Activated T-helper 2 cell treated with anti-CD3 and anti-CD28 coated beads, Interferon-gamma antibody, Interleukin-2, Interleukin-4, amounts not matched to agents 10 μg/mL and 5 μg/mL and 100 μg/mL, durations not matched to agents 14 hours and 24 hours and 36 hours (primary cell): ENCODE measurements at regions not wholly inside any gene's neighbourhood (a gene's known extent, or its start where the extent isn't known, plus 50 kb on each side); places are given as distances from the start of the nearest gene placed in this dataset.

Experiments used
- DNase-seq: peaks from one replicate; pipeline ENCODE4 v3.0.0; 2021; ENCODE audit warnings: low spot score
- H3K27ac Mint-ChIP-seq: one replicate; pipeline ENCODE4 v1.8.0; 2021; ENCODE audit warnings: mixed read lengths
- H3K27me3 Mint-ChIP-seq: one replicate; pipeline ENCODE4 v1.8.0; 2021; ENCODE audit warnings: low read depth, mixed read lengths
- H3K36me3 Mint-ChIP-seq: one replicate; pipeline ENCODE4 v1.8.0; 2021; ENCODE audit warnings: low read depth, mixed read lengths
- H3K4me1 Mint-ChIP-seq: one replicate; pipeline ENCODE4 v1.8.0; 2021; ENCODE audit warnings: low read depth, mixed read lengths
- H3K4me3 Mint-ChIP-seq: one replicate; pipeline ENCODE4 v1.8.0; 2021; ENCODE audit warnings: low read depth, mild to moderate bottlenecking, moderate library complexity, mixed read lengths
- H3K9me3 Mint-ChIP-seq: one replicate; pipeline ENCODE4 v1.8.0; 2021; ENCODE audit warnings: mixed read lengths
- intact Hi-C: fragments of 100-400 bp; cut with micrococcal nuclease; formaldehyde crosslinking; loops from one replicate; pipeline ENCODE4 v1.15.1; 2023

DNA sequence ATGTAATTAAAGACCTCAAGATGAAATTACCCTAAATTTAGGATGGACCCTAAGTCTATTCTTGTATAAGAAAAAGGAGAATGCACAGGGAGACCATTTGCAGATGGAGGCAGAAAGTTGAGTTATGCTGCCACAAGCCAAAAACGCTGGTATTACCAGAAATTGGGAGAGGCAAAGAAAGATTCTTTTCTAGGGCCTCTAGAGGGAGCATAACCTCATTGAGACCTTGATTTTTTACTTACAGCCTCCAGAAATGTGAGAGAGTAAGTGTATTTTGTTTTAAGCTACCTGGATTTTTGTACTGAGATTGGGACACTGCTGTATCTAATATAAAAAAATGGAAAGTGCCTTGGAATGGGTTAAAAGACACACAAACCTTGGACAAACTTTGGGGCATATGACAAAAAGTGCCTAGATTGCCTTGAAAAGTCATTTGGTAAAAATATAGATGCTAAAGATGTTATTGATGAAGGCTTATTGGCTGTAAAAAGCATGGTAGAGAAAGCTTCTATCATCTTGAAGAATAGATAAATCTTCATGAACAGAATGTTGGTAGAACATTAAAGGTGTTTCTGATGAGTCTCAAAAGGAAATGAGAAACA lies 174.7 kb upstream of the PRDM9 start:
- Mint-ChIP-seq H3K4me3 (no peak overlapping the region), H3K9me3 (peaks cover 18% of the 10 kb centered on the region), H3K27ac (no peak overlapping the region), H3K27me3 (no peaks in the 10 kb centered on the region), H3K4me1 (no peaks in the 10 kb centered on the region), H3K36me3 (no peaks in the 10 kb centered on the region)
- no peak for DNase-seq
- intact Hi-C loops: no loop called here

DNA sequence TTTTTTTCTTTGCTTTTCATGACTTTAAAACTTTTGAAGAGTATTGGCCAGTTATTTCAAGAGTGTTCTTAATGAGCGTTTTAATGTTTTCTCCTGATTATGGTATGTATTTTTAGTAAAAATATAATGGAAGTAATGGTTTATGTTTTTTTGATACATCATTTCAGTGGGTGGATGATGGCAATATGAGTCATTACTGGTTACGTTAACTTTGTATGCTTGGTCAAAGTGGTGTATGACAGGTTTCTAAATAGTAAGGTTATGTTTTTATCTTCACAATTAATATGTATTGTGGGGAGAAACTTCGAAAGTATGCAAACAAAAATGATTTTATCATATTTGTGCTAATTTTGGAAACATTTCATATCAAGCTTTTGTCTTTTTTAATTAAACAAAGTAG lies 176.7 kb upstream of the PRDM9 start:
- H3K4me3 Mint-ChIP-seq: no peak overlapping the region
- no peak for DNase-seq
- H3K27ac Mint-ChIP-seq: no peak overlapping the region
- H3K36me3 Mint-ChIP-seq: no peaks in the 10 kb centered on the region
- H3K9me3 Mint-ChIP-seq: peaks cover 24% of the 10 kb centered on the region
- H3K27me3 Mint-ChIP-seq: no peaks in the 10 kb centered on the region
- no peaks in the 10 kb centered on the region for H3K4me1 Mint-ChIP-seq
- intact Hi-C loops: no loop called here

DNA sequence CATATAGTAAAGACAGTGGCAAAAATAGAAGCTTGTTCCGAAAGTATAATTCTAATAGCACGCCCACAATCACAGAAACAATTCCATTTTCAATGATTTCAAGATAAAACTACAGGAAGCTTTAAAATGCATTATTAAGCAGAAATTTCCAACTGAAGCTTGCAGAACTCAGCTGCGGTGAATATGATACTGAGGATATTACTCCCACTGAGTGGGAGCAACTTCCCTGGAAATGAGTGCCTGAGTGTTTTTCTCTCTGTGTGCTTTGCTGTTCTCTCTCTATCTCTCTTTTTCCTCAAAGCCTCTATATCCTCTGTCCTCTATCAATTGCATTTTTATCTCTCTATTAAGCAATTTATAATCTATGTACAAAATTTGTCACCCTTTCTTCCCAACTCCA lies 187.5 kb upstream of the PRDM9 start:
- Mint-ChIP-seq H3K27ac (no peak overlapping the region), H3K36me3 (no peaks in the 10 kb centered on the region), H3K4me1 (no peaks in the 10 kb centered on the region), H3K9me3 (peaks cover 61% of the 10 kb centered on the region), H3K4me3 (no peak overlapping the region), H3K27me3 (no peaks in the 10 kb centered on the region)
- DNase-seq: no peak
- intact Hi-C loops: no loop called here

DNA sequence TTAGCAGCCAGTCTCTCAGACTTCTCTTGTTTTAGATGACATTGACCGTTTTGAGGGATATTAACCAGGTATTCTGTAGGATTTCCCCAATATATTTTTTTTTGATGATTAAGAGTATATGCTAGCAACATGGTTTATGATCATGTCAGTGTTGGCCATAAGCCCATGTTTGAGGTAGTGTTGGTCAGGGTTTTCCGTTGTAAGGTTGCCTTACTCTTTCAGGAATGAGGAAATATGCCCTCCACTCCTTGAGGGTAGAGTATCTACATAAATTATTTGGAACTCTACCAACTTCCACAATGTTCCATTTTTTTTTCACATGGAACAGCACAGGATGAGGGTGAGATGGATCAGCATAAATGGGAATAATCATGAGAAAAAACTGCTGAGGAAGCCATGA lies 188.4 kb upstream of the PRDM9 start:
- DNase-seq: no peak
- Mint-ChIP-seq H3K27ac (no peak overlapping the region), H3K4me1 (no peaks in the 10 kb centered on the region), H3K9me3 (peaks cover 56% of the 10 kb centered on the region), H3K27me3 (no peaks in the 10 kb centered on the region), H3K36me3 (no peaks in the 10 kb centered on the region), H3K4me3 (no peak overlapping the region)
- intact Hi-C loops: no loop called here

DNA sequence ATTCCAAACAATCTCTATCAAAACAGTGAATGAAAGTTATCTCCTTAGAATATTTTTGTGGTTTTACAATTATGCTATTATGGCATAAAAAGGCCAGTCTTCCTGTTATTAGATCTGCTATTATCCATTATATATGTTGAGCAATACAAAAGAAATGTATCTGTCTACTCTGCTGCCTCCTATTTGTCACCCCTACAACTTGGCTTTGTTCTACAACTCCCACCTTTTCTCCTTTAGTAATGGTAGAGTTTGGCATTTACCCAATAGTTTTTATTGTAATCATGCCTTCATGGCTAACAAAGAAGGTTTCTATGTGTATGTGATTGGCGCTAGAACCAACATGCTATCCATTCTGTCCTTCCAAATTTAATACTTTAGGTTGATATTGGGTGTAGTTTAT lies 189.2 kb upstream of the PRDM9 start:
- intact Hi-C loops: no loop called here
- H3K27me3 Mint-ChIP-seq: no peaks in the 10 kb centered on the region
- no peak overlapping the region for H3K4me3 Mint-ChIP-seq
- H3K27ac Mint-ChIP-seq: no peak overlapping the region
- peaks cover 58% of the 10 kb centered on the region for H3K9me3 Mint-ChIP-seq
- H3K4me1 Mint-ChIP-seq: no peaks in the 10 kb centered on the region
- no peak for DNase-seq
- H3K36me3 Mint-ChIP-seq: no peaks in the 10 kb centered on the region

DNA sequence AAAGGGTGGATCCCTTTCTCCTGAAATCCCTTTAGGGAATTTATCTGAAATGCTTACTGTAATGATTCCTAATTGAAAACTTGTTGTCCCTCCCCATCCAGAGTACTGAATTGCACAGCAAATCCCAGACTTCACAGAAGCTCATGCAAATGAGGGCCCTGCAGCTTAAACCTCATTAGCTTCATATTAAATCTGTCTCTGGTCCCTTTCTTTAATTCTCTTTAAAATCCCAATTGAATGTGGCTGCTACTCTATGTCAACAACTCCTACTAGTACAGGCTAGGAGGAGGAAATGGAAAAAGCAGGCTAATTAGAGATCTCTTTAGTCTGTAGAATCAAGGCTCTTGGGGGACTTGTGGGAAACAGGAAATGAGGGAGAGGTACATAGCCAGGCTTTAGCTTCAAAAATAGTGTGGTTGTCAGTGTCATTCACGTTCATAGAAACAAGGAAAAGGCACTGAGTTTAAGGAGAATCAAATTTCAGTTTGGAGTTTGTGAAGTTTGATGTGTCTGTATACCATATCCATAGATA lies 191.3 kb upstream of the PRDM9 start:
- H3K4me1 Mint-ChIP-seq: no peaks in the 10 kb centered on the region

DNA sequence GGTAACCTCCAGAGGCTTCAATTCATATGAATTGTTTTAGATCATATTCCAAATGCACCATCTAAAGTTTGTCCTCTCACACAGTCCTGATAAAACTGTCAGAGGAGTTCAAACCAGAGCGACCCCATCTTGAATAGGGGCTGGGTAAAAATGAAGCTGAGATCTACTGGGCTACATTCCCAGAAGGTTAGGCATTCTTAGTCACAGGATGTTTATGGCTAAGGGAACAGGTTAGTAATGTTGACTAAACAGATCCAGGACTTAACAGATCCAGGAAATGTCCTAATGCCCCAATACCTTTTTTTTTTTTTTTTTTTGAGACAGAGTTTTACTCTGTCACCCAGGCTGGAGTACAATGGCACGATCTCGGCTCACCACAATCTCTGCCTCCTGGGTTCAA lies 192.6 kb upstream of the PRDM9 start:
- no peak overlapping the region for H3K4me3 Mint-ChIP-seq
- H3K27ac Mint-ChIP-seq: no peak overlapping the region
- no peaks in the 10 kb centered on the region for H3K27me3 Mint-ChIP-seq
- DNase-seq: no peak
- H3K9me3 Mint-ChIP-seq: peaks cover 59% of the 10 kb centered on the region
- no peaks in the 10 kb centered on the region for H3K36me3 Mint-ChIP-seq
- intact Hi-C loops: no loop called here
- H3K4me1 Mint-ChIP-seq: no peaks in the 10 kb centered on the region

More for the DNA sequence above, 191.3 kb upstream of the PRDM9 start:
- Mint-ChIP-seq H3K4me3 (no peak overlapping the region), H3K27ac (no peak overlapping the region), H3K27me3 (no peaks in the 10 kb centered on the region), H3K9me3 (peaks cover 58% of the 10 kb centered on the region), H3K36me3 (no peaks in the 10 kb centered on the region)
- intact Hi-C loops: no loop called here
- no peak for DNase-seq

DNA sequence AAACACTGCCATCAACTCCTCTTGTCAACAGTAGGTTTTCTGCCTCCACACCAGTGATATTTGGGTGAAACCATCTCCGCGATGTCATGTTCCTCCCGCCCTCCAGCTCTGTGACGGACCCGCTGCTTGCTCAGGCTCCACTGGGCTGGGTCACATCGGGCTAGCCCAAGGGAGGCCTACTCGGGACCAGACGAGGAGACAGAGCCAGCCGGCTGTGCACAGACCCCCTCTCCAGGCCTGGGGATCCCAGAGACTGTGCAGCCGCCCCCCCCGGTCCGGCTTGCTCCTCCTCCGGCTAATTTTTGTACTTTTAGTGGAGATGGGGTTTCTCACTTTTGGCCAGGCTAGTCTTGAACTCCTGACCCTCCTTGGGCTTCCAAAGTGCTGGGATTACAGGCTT lies 202.4 kb upstream of the PRDM9 start:
- peaks cover 48% of the 10 kb centered on the region for H3K9me3 Mint-ChIP-seq
- intact Hi-C loops: no loop called here
- no peaks in the 10 kb centered on the region for H3K36me3 Mint-ChIP-seq
- no peak overlapping the region for H3K27ac Mint-ChIP-seq
- no peak overlapping the region for H3K4me3 Mint-ChIP-seq
- H3K27me3 Mint-ChIP-seq: no peaks in the 10 kb centered on the region
- no peaks in the 10 kb centered on the region for H3K4me1 Mint-ChIP-seq
- DNase-seq: no peak

DNA sequence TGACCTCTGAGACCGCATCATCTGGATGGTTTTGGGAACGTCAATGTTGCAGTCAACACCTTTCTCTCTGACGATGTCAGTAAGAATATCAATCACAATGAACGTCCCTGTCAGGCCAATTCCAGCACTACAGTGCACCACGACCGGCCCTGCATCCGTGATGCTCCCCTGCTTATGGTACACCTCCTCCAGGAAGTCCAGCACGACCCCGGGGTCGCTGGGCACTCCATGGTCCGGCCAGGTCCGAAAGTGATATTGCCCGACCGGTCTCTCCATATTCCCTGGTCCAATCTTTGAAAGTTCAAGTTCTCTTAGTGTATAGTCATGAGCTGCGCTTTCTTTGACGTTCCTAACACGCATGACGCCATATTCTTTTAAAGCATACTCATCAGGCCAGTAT lies 203.6 kb upstream of the PRDM9 start:
- no peak for DNase-seq
- Mint-ChIP-seq H3K27me3 (no peaks in the 10 kb centered on the region), H3K36me3 (no peaks in the 10 kb centered on the region), H3K4me1 (no peaks in the 10 kb centered on the region), H3K27ac (no peak overlapping the region), H3K9me3 (peaks cover 51% of the 10 kb centered on the region), H3K4me3 (no peak overlapping the region)
- intact Hi-C loops: no loop called here

DNA sequence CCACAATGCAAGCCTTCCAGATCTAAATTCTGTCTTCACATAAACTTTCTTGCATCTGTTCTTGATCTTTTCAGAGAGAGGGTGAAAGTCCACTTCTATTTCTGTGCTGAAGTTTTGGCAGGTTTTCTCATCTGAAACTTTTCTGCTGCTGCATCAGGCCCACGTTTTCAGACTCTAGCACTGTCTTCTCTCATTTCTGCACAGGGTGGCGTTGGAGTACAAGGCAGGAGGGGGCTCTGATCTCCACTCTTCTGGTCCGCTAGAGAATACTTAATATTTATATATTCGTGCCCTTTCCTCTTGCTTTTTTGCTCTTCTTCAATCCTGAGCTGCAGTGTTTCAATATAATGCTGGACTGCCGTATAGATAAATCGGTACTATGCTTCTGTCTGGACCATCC lies 204.0 kb upstream of the PRDM9 start:
- Mint-ChIP-seq H3K9me3 (peaks cover 50% of the 10 kb centered on the region), H3K4me3 (no peak overlapping the region), H3K27me3 (no peaks in the 10 kb centered on the region), H3K4me1 (no peaks in the 10 kb centered on the region), H3K36me3 (no peaks in the 10 kb centered on the region), H3K27ac (no peak overlapping the region)
- intact Hi-C loops: no loop called here
- no peak for DNase-seq

DNA sequence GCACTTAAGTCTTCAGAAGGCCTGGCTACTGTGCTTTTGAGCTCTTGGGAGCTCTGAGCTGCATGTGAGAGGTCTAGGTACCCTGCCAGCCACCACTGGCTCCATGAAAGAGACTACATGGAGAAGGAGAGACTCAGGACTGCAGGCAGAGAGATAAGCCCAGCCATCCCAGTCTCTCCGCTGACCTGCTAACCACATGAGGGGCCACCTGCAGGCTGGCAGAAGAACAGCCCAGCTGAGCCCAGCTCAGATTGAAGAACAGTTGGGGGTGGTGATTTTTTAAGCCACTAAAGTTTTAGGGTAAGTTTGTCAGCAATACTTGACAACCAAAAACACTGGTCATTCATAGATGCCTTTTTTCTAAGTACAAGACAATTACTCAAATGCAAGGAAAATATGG lies 205.0 kb upstream of the PRDM9 start:
- no peak overlapping the region for H3K27ac Mint-ChIP-seq
- no peaks in the 10 kb centered on the region for H3K4me1 Mint-ChIP-seq
- no peak for DNase-seq
- peaks cover 41% of the 10 kb centered on the region for H3K9me3 Mint-ChIP-seq
- no peaks in the 10 kb centered on the region for H3K27me3 Mint-ChIP-seq
- H3K36me3 Mint-ChIP-seq: no peaks in the 10 kb centered on the region
- intact Hi-C loops: no loop called here
- H3K4me3 Mint-ChIP-seq: no peak overlapping the region

DNA sequence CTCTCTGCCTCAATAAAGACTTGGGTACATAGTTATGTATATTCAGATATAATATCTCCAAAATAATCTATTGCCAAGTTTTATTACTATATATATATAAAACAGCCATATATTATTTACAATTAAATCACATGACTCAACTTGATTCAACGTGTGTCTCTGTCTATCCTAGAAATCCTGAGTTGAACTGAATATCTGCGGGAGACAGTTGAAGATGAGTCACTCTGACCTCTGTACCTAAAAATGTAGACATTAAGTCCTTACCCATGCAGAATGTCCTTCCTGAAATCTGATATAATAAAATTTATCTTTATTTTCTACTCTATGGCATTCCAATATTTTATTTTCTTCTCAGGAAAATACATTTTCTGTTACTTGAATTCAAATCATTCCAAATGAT lies 218.2 kb upstream of the PRDM9 start:
- no peaks in the 10 kb centered on the region for H3K4me1 Mint-ChIP-seq
- H3K4me3 Mint-ChIP-seq: no peak overlapping the region
- no peaks in the 10 kb centered on the region for H3K36me3 Mint-ChIP-seq
- intact Hi-C loops: no loop called here
- peaks cover 39% of the 10 kb centered on the region for H3K9me3 Mint-ChIP-seq
- DNase-seq: no peak
- no peak overlapping the region for H3K27ac Mint-ChIP-seq
- H3K27me3 Mint-ChIP-seq: no peaks in the 10 kb centered on the region

DNA sequence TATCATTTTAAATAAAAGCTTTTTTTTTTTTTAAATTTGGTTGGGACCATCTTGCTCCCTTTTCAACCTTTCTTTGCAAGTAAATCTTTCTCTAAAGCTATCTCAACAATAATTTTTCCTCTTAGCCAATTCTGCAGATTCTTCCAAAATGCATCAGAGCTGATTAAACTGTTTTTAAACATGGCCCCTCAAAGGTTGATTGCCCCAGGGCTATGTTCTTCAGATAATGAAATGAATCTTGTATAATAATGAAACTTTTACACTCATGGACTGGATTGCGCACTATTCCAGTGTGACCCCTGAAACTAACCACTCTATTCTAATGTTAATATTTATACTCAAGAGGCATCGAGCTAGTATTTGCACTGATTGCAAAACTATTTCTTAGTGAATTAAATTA lies 222.8 kb upstream of the PRDM9 start:
- Mint-ChIP-seq H3K9me3 (peaks cover 28% of the 10 kb centered on the region), H3K4me3 (no peak overlapping the region), H3K4me1 (no peaks in the 10 kb centered on the region), H3K27me3 (no peaks in the 10 kb centered on the region), H3K36me3 (no peaks in the 10 kb centered on the region), H3K27ac (no peak overlapping the region)
- no peak for DNase-seq
- intact Hi-C loops: no loop called here

DNA sequence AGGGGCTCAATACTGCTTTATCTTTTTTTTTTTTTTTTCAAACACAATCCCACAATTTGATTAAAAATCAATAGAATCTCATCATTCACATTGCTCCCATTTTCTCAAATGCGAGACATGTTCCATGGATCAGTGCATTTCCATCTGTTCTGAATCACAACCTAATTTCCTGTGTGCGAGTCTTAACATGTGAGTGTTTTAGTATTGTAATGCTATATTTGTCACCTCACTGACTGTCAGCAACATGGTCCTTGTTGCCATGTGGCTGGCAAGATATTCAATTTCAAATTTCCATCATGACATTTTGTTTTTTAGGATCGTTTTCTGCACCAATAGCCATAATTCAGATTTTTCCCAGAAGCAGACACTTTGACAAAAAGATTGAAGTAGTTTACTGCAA lies 233.2 kb upstream of the PRDM9 start:
- Mint-ChIP-seq H3K4me1 (no peaks in the 10 kb centered on the region), H3K27me3 (no peaks in the 10 kb centered on the region), H3K27ac (no peak overlapping the region), H3K36me3 (no peaks in the 10 kb centered on the region), H3K9me3 (peaks cover 35% of the 10 kb centered on the region), H3K4me3 (no peak overlapping the region)
- no peak for DNase-seq
- intact Hi-C loops: no loop called here
